Gastrocnemius medialis (tissue), 4 donors: ENCODE measurements at regions not wholly inside any gene's neighbourhood (a gene's known extent, or its start where the extent isn't known, plus 50 kb on each side); places are given as distances from the start of the nearest gene placed in this dataset.
A peak's percentile ranks its signal among the peaks of the same experiment; 100 is the strongest.

Source experiments
- ATAC-seq, 2 donors: fragments of 150-250 bp; one replicate each; pipeline ENCODE4 v1.9.1; 2016
- DNase-seq, 2 donors: peaks; one replicate each; pipeline ENCODE4 v3.0.0-alpha.2; 2019
- H3K27ac ChIP-seq, 4 donors: fragments of 200-600 bp; sonication (generic); 1 replicate in 1 of 4; 2 replicates in 3 of 4; pipeline ENCODE4 v1.5.1; 2016 to 2018; ENCODE audit warnings: mild to moderate bottlenecking in 2 of 4, moderate library complexity in 1 of 4
- H3K27me3 ChIP-seq, 3 donors: fragments of 200-600 bp; sonication (generic) in 2 of 3; 1 replicate in 1 of 3; 2 replicates in 2 of 3; pipeline versions ENCODE4 v1.5.1 to v1.6.0; 2016 to 2019; ENCODE audit warnings: mild to moderate bottlenecking in 1 of 3, moderate library complexity in 1 of 3
- H3K36me3 ChIP-seq, 2 donors: fragments of 200-600 bp; sonication (generic) in 1 of 2; one replicate each; pipeline ENCODE4 v1.5.1; 2017 to 2018
- H3K4me1 ChIP-seq, 2 donors: fragments of 200-600 bp; sonication (generic) in 1 of 2; one replicate each; pipeline ENCODE4 v1.5.1; 2016 to 2017; ENCODE audit warnings: mild to moderate bottlenecking in 2 of 2
- H3K4me3 ChIP-seq, 4 donors: fragments of 200-600 bp; sonication (generic) in 3 of 4; 1 replicate in 1 of 4; 2 replicates in 3 of 4; pipeline ENCODE4 v1.5.1; 2016 to 2019; ENCODE audit warnings: mild to moderate bottlenecking in 2 of 4
- H3K9me3 ChIP-seq, 3 donors: fragments of 200-600 bp; sonication (generic) in 2 of 3; 1 replicate in 1 of 3; 2 replicates in 2 of 3; pipeline ENCODE4 v1.5.1; 2016 to 2019
- POLR2A ChIP-seq, 2 donors: fragments of 450-650 bp; IDR thresholded peaks; one replicate each; pipeline ENCODE4 v1.6.1; 2017; ENCODE audit warnings: antibody characterized with exemption in 2 of 2, mild to moderate bottlenecking in 2 of 2, moderate library complexity in 2 of 2
- in situ Hi-C, 4 donors: fragments of 200-750 bp; cut with MboI; loops; one replicate each; pipeline versions ENCODE4 v1.15.0 to v1.8.0; 2017; ENCODE audit warnings: low sequenced_read_pairs in 4 of 4
- intact Hi-C: fragments of 100-400 bp; cut with DNase I; formaldehyde crosslinking; loops from one replicate; pipeline ENCODE4 v1.15.1; 2023; ENCODE audit warnings: low total_unique reads
- TF ChIP-seq, protein P1 (sequence below), 5 experiments: fragments of 450-650 bp in 3 of 5; fragments of 200-600 bp in 2 of 5; sonication (generic) in 2 of 5; IDR thresholded peaks in 4 of 5; conservative IDR thresholded peaks in 1 of 5; 1 replicate in 4 of 5; 2 replicates in 1 of 5; pipeline ENCODE4 v1.5.1; 2016 to 2019; ENCODE audit warnings: antibody characterized with exemption in 5 of 5, mild to moderate bottlenecking in 3 of 5, moderate library complexity in 3 of 5

DNA sequence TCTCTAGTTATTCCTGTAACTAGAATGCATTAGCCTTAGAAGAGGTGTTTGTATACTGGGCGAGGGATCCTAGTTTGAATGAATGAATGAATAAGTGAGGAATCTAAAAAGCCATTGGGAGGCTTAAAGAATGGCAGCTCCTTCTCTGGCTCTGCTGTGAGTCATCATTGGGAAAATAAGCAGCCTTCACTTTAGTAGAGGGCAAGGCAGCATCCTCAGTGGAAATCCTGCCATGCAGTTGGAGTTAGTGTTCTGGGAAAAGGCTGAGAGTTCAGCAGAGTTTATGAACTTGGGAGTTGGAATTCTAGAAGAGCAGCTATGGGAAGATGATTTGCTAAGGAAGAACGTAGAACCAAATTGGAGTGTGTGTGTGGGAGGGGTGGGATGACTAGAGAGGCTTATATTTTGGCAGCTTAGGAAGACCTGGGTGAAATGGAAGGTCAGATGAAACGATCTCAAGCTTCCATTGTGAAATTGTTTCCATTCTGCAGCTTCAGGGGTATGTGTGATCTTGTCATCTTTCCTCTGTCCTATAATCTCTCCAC, 120.8 kb downstream of the PTCSC3 start:
- no peak for DNase-seq

DNA sequence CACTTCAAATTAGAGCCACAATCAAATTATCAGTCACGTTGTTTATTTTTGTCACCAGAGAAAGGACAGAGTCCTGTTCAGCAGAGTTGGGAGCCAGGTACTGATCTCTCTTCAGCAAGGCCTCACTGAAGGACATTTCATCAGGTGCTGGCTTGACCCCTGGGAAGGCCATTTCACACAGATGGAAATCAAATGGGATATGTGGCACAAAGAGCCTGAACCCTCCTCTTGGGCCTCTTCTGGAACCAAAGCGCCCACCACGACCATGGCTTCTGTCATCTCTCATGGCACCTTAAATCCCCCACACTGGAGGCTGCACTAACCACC, 121.5 kb downstream of the PTCSC3 start:
- TF ChIP-seq POLR2A (IDR thresholded peaks at IDR 0.05), result no peak
- TF ChIP-seq, protein P1, sequence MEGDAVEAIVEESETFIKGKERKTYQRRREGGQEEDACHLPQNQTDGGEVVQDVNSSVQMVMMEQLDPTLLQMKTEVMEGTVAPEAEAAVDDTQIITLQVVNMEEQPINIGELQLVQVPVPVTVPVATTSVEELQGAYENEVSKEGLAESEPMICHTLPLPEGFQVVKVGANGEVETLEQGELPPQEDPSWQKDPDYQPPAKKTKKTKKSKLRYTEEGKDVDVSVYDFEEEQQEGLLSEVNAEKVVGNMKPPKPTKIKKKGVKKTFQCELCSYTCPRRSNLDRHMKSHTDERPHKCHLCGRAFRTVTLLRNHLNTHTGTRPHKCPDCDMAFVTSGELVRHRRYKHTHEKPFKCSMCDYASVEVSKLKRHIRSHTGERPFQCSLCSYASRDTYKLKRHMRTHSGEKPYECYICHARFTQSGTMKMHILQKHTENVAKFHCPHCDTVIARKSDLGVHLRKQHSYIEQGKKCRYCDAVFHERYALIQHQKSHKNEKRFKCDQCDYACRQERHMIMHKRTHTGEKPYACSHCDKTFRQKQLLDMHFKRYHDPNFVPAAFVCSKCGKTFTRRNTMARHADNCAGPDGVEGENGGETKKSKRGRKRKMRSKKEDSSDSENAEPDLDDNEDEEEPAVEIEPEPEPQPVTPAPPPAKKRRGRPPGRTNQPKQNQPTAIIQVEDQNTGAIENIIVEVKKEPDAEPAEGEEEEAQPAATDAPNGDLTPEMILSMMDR (IDR thresholded peaks at IDR 0.05 in 4 of 5, conservative IDR thresholded peaks at IDR 0.05 in 1 of 5), result no peak
- intact Hi-C loops, result no loop called here
- Histone ChIP-seq H3K4me3 (no peak overlapping the region), H3K4me1 (no peaks in the 10 kb centered on the region), H3K27ac (no peak overlapping the region), H3K36me3 (no peaks in the 10 kb centered on the region), H3K27me3 (no peaks in the 10 kb centered on the region), H3K9me3 (no peaks in the 10 kb centered on the region)
- in situ Hi-C loops, result no loop called here
- no peak for DNase-seq
- no peak for ATAC-seq

More for the DNA sequence above, 120.8 kb downstream of the PTCSC3 start:
- H3K4me1 ChIP-seq, result no peaks in the 10 kb centered on the region
- ATAC-seq, result no peak
- H3K27ac ChIP-seq, result no peak overlapping the region
- TF ChIP-seq POLR2A (IDR thresholded peaks at IDR 0.05), result no peak
- TF ChIP-seq, protein P1 (IDR thresholded peaks at IDR 0.05 in 4 of 5, conservative IDR thresholded peaks at IDR 0.05 in 1 of 5), result no peak
- in situ Hi-C loops (no loop called here), intact Hi-C loops (no loop called here)
- no peak overlapping the region for H3K4me3 ChIP-seq
- H3K27me3 ChIP-seq, result no peaks in the 10 kb centered on the region
- no peaks in the 10 kb centered on the region for H3K36me3 ChIP-seq
- no peaks in the 10 kb centered on the region for H3K9me3 ChIP-seq

DNA sequence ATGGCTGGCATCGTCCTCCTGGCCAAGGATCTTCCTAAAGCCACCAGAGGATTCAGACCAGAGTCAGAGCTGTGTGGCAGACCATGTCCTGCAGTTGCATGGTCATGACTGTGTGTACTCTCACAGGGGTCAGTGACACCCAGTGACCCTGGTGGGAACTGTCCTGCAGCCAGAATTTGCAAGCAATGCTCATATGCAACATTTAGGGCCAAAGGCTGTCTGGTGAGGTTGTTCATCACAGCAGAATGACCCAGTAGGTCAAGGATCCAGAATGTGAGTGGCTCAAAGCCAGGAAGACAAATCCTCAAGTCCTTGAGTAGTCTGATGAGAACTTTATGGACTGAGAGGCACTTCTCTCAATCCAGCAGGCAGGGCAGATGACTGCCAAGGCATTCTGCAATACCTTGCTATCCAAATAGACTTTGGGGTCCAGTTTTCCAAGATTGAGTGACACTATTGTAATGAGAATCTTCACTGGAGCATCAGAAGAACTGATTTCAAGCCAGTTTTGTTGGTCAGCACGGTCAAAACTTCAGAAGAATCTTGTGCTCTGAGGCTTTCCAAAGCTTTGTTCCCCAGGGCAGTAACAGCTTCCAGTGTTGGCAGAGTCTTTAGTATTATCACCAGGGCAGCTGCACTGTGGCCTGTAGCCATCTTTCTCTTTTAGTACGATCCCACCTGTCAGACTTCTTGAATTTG, 122.0 kb downstream of the PTCSC3 start:
- intact Hi-C loops, result no loop called here

DNA sequence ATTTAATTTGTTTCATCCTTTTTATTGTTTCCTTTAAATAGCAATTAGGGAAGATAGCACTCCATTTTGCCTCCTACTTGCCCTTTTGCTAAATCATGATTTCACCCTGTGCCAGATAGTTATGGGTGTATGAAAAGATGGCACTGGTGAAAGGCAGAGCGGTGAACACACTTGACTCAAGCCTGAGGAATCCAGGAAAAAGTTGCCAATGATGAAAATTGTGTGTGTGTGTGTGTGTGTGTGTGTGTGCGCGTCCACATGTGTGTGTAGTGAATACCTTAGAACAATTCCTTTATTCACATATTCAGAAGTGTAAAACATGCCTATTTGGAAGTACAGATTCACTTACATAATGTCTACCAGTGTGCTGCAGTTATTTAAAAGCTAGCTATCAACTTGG, 123.8 kb downstream of the PTCSC3 start:
- H3K9me3 ChIP-seq, result no peaks in the 10 kb centered on the region
- no peaks in the 10 kb centered on the region for H3K36me3 ChIP-seq
- intact Hi-C loops (no loop called here), in situ Hi-C loops (no loop called here)
- no peak overlapping the region for H3K27ac ChIP-seq
- no peaks in the 10 kb centered on the region for H3K27me3 ChIP-seq
- H3K4me3 ChIP-seq, result no peak overlapping the region
- ATAC-seq (no peak), DNase-seq (no peak)
- H3K4me1 ChIP-seq, result no peaks in the 10 kb centered on the region
- TF ChIP-seq POLR2A (IDR thresholded peaks at IDR 0.05), result no peak
- TF ChIP-seq, protein P1 (IDR thresholded peaks at IDR 0.05 in 4 of 5, conservative IDR thresholded peaks at IDR 0.05 in 1 of 5), result no peak

More for the DNA sequence above, 122.0 kb downstream of the PTCSC3 start:
- H3K27me3 ChIP-seq, result no peaks in the 10 kb centered on the region
- DNase-seq, result no peak
- TF ChIP-seq, protein P1 (IDR thresholded peaks at IDR 0.05 in 4 of 5, conservative IDR thresholded peaks at IDR 0.05 in 1 of 5), result no peak
- TF ChIP-seq POLR2A (IDR thresholded peaks at IDR 0.05), result no peak
- no peaks in the 10 kb centered on the region for H3K36me3 ChIP-seq
- H3K4me3 ChIP-seq, result no peak overlapping the region
- H3K4me1 ChIP-seq, result no peaks in the 10 kb centered on the region
- in situ Hi-C loops, result no loop called here
- no peaks in the 10 kb centered on the region for H3K9me3 ChIP-seq
- H3K27ac ChIP-seq, result no peak overlapping the region
- ATAC-seq, result peak in 1 of 2 donors; percentile 24
